ENCODE measurements at regions not wholly inside any gene's neighbourhood (a gene's known extent, or its start where the extent isn't known, plus 50 kb on each side); places are given as distances from the start of the nearest gene placed in this dataset.

DNA sequence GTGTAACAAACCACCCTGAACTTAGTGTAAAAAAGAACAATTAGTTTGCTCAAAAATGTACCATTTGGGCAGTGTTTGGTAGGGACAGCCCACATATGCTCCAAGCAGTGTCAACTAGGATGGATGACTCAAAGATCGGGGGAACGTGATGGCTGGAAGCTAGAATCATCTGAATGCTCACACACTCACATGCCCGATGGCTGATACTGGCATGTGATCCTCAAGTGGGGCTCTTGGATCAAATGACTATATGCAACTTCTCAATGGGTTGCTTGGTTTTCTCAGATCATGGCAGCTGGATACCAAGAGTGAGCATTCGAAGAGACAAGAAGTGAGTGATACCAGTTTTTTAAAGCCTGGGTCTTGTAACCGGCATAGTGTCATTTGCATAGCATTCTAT, 335.9 kb upstream of the KCNMB2 start:
- TF ChIP-seq, protein P1, sequence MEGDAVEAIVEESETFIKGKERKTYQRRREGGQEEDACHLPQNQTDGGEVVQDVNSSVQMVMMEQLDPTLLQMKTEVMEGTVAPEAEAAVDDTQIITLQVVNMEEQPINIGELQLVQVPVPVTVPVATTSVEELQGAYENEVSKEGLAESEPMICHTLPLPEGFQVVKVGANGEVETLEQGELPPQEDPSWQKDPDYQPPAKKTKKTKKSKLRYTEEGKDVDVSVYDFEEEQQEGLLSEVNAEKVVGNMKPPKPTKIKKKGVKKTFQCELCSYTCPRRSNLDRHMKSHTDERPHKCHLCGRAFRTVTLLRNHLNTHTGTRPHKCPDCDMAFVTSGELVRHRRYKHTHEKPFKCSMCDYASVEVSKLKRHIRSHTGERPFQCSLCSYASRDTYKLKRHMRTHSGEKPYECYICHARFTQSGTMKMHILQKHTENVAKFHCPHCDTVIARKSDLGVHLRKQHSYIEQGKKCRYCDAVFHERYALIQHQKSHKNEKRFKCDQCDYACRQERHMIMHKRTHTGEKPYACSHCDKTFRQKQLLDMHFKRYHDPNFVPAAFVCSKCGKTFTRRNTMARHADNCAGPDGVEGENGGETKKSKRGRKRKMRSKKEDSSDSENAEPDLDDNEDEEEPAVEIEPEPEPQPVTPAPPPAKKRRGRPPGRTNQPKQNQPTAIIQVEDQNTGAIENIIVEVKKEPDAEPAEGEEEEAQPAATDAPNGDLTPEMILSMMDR (conservative IDR thresholded peaks at IDR 0.05; ENCODE audit: low read depth, low read length), result no peak
- no peak for TF ChIP-seq EZH2 (IDR thresholded peaks at IDR 0.05; ENCODE audit: borderline replicate concordance, low read depth, low read length, poor library complexity, severe bottlenecking)

Measured in A673 (cell line).